ENCODE measurements at regions not wholly inside any gene's neighbourhood (a gene's known extent, or its start where the extent isn't known, plus 50 kb on each side); places are given as distances from the start of the nearest gene placed in this dataset.
"Not testable (repeated sequence)": the region's sequence is repeated elsewhere in the genome, so short reads cannot be mapped to it uniquely, and the experiment has no call there.

GRCh38 chr5:122602700-122603099 lies 172.2 kb upstream of the SNX2 start:
- DNase-seq, result no peak

- DNase-seq, result no peak
Measured at GRCh38 chr5:122605236-122605635, 169.6 kb upstream of the SNX2 start.

GRCh38 chr5:122607818-122608217 lies 167.1 kb upstream of the SNX2 start:
- no peak for DNase-seq

GRCh38 chr5:122608222-122608621 lies 166.7 kb upstream of the SNX2 start:
- DNase-seq, result no peak

GRCh38 chr5:122611406-122611805 lies 163.5 kb upstream of the SNX2 start:
- peak; percentile 61 for DNase-seq

GRCh38 chr5:122612901-122613300 lies 162.0 kb upstream of the SNX2 start:
- no peak for DNase-seq

- no peak for DNase-seq
Measured at GRCh38 chr5:122615146-122615545, 159.7 kb upstream of the SNX2 start.

- peak; percentile 55 for DNase-seq
Measured at GRCh38 chr5:122615832-122616231, 159.0 kb upstream of the SNX2 start.

- DNase-seq, result not testable (repeated sequence)
Measured at GRCh38 chr5:122618046-122618445, 156.8 kb upstream of the SNX2 start.

GRCh38 chr5:122620768-122621167 lies 154.1 kb upstream of the SNX2 start:
- not testable (repeated sequence) for DNase-seq

- DNase-seq, result not testable (repeated sequence)
Measured at GRCh38 chr5:122628714-122629113, 146.2 kb upstream of the SNX2 start.

GRCh38 chr5:122629121-122629677 lies 145.7 kb upstream of the SNX2 start:
- no peak for DNase-seq

GRCh38 chr5:122638581-122638980 lies 136.3 kb upstream of the SNX2 start:
- DNase-seq, result no peak

- no peak for DNase-seq
Measured at GRCh38 chr5:122639033-122639432, 135.8 kb upstream of the SNX2 start.

GRCh38 chr5:122639864-122640263 lies 135.0 kb upstream of the SNX2 start:
- DNase-seq, result no peak

- no peak for DNase-seq
Measured at GRCh38 chr5:122649080-122649479, 125.8 kb upstream of the SNX2 start.

- no peak for DNase-seq
Measured at GRCh38 chr5:122653087-122654017, 121.5 kb upstream of the SNX2 start.

- no peak for DNase-seq
Measured at GRCh38 chr5:122656160-122656559, 118.7 kb upstream of the SNX2 start.

GRCh38 chr5:122656577-122656976 lies 118.3 kb upstream of the SNX2 start:
- DNase-seq, result no peak

GRCh38 chr5:122661496-122662180 lies 113.2 kb upstream of the SNX2 start:
- DNase-seq, result no peak

GRCh38 chr5:122665051-122665450 lies 109.8 kb upstream of the SNX2 start:
- DNase-seq, result no peak

GRCh38 chr5:122668552-122668951 lies 106.3 kb upstream of the SNX2 start:
- DNase-seq, result no peak

GRCh38 chr5:122669709-122670108 lies 105.2 kb upstream of the SNX2 start:
- not testable (repeated sequence) for DNase-seq

GRCh38 chr5:122673343-122673742 lies 101.5 kb upstream of the SNX2 start:
- DNase-seq, result no peak

Data from islet precursor cell (in vitro differentiated cells).